ENCODE measurements at regions not wholly inside any gene's neighbourhood (a gene's known extent, or its start where the extent isn't known, plus 50 kb on each side); places are given as distances from the start of the nearest gene placed in this dataset.

DNA sequence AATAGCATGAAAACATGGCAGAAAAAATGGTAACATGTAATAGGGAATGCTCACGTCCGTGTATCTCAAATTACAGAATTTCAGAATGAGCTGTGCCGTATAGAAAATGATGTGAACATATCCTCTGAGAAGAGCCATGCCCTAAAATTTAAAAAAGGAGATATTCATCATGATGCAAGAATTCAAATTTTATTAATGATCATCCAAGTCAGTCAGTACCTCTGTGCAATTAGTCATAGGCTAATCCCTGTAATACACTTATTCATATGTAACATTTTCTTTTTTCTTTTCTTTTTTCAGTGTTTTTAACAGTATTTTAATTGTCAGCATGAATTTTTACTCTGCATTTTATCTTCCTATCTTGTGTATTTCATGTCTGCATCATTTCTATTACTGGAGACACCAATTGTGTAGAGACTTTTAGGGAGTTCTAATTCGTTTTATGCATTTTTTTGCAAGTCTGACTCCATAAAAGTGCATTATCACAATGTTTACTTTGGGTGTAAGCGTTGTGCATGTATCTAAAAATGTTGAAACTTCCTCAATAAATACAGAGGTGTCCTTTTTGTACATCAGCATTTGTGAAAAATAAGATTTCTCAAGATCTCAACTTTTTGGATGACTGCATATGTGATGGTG, 1103.7 kb upstream of the CELF2 start:
- TF ChIP-seq ZNF565 (CRISPR knock-in tag; conservative IDR thresholded peaks at IDR 0.05; ENCODE audit: low read depth) (no peak), SNAI2 (CRISPR knock-in tag; IDR thresholded peaks at IDR 0.05) (no peak), ZNF70 (CRISPR knock-in tag; IDR thresholded peaks at IDR 0.05) (no peak), PPARA (CRISPR knock-in tag; IDR thresholded peaks at IDR 0.05; ENCODE audit: borderline replicate concordance) (no peak), ARNTL (CRISPR knock-in tag; IDR thresholded peaks at IDR 0.05; ENCODE audit: borderline replicate concordance, low read depth) (no peak), ZFP30 (CRISPR knock-in tag; IDR thresholded peaks at IDR 0.05) (no peak), POU6F1 (CRISPR knock-in tag; IDR thresholded peaks at IDR 0.05; ENCODE audit: borderline replicate concordance, low read depth) (no peak), GLIS3 (CRISPR knock-in tag; IDR thresholded peaks at IDR 0.05) (no peak), CSRNP3 (CRISPR knock-in tag; IDR thresholded peaks at IDR 0.05) (no peak), RARB (CRISPR knock-in tag; IDR thresholded peaks at IDR 0.05) (no peak), TSHZ2 (CRISPR knock-in tag; IDR thresholded peaks at IDR 0.05) (no peak), ZFP3 (CRISPR knock-in tag; IDR thresholded peaks at IDR 0.05) (no peak)
- TF ChIP-seq, protein P1, sequence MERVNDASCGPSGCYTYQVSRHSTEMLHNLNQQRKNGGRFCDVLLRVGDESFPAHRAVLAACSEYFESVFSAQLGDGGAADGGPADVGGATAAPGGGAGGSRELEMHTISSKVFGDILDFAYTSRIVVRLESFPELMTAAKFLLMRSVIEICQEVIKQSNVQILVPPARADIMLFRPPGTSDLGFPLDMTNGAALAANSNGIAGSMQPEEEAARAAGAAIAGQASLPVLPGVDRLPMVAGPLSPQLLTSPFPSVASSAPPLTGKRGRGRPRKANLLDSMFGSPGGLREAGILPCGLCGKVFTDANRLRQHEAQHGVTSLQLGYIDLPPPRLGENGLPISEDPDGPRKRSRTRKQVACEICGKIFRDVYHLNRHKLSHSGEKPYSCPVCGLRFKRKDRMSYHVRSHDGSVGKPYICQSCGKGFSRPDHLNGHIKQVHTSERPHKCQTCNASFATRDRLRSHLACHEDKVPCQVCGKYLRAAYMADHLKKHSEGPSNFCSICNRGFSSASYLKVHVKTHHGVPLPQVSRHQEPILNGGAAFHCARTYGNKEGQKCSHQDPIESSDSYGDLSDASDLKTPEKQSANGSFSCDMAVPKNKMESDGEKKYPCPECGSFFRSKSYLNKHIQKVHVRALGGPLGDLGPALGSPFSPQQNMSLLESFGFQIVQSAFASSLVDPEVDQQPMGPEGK (CRISPR knock-in tag; IDR thresholded peaks at IDR 0.05; ENCODE audit: borderline replicate concordance): no peak
